ENCODE measurements at regions not wholly inside any gene's neighbourhood (a gene's known extent, or its start where the extent isn't known, plus 50 kb on each side); places are given as distances from the start of the nearest gene placed in this dataset.

GRCh38 chr4:123455360-123455759, 58.8 kb downstream of the SPRY1 start:
- no peaks in the 10 kb centered on the region for H3K36me3 Mint-ChIP-seq
- H3K4me3 Mint-ChIP-seq: no peak overlapping the region
- H3K9me3 Mint-ChIP-seq: no peaks in the 10 kb centered on the region
- peaks cover 2 to 3% of the 10 kb centered on the region in 2 donors for H3K4me1 Mint-ChIP-seq
- no peak for DNase-seq
- H3K27me3 Mint-ChIP-seq (ENCODE audit: low read depth in 3 of 3): peaks cover 2 to 4% (median 3%) of the 10 kb centered on the region in 3 donors
- no peak overlapping the region for H3K27ac Mint-ChIP-seq

GRCh38 chr4:123462007-123462406, 65.4 kb downstream of the SPRY1 start:
- no peak for DNase-seq
- H3K27ac Mint-ChIP-seq: no peak overlapping the region
- no peaks in the 10 kb centered on the region for H3K36me3 Mint-ChIP-seq
- H3K4me3 Mint-ChIP-seq: no peak overlapping the region
- H3K4me1 Mint-ChIP-seq: no peaks in the 10 kb centered on the region
- H3K9me3 Mint-ChIP-seq: no peaks in the 10 kb centered on the region
- peaks cover 0 to 5% (median 4%) of the 10 kb centered on the region in 3 donors for H3K27me3 Mint-ChIP-seq (ENCODE audit: low read depth in 3 of 3)

- Mint-ChIP-seq H3K4me1 (no peaks in the 10 kb centered on the region), H3K9me3 (no peaks in the 10 kb centered on the region), H3K36me3 (no peaks in the 10 kb centered on the region), H3K27me3 (ENCODE audit: low read depth in 3 of 3) (peaks cover 0 to 5% (median 4%) of the 10 kb centered on the region in 3 donors), H3K4me3 (no peak overlapping the region), H3K27ac (no peak overlapping the region)
- no peak for DNase-seq
Observed at GRCh38 chr4:123463869-123464268, 67.3 kb downstream of the SPRY1 start.

GRCh38 chr4:123465416-123465815, 68.8 kb downstream of the SPRY1 start:
- H3K27ac Mint-ChIP-seq: no peak overlapping the region
- no peak overlapping the region for H3K4me3 Mint-ChIP-seq
- no peak for DNase-seq
- no peaks in the 10 kb centered on the region for H3K4me1 Mint-ChIP-seq
- H3K36me3 Mint-ChIP-seq: no peaks in the 10 kb centered on the region
- no peaks in the 10 kb centered on the region for H3K9me3 Mint-ChIP-seq
- H3K27me3 Mint-ChIP-seq (ENCODE audit: low read depth in 3 of 3): peaks cover 0 to 5% (median 4%) of the 10 kb centered on the region in 3 donors

GRCh38 chr4:123466080-123466785, 69.6 kb downstream of the SPRY1 start:
- DNase-seq: no peak
- H3K9me3 Mint-ChIP-seq: no peaks in the 10 kb centered on the region
- no peaks in the 10 kb centered on the region for H3K4me1 Mint-ChIP-seq
- peaks cover 0 to 5% (median 4%) of the 10 kb centered on the region in 3 donors for H3K27me3 Mint-ChIP-seq (ENCODE audit: low read depth in 3 of 3)
- H3K4me3 Mint-ChIP-seq: no peak overlapping the region
- no peak overlapping the region for H3K27ac Mint-ChIP-seq
- no peaks in the 10 kb centered on the region for H3K36me3 Mint-ChIP-seq

GRCh38 chr4:123468479-123469031, 72.0 kb downstream of the SPRY1 start:
- H3K27me3 Mint-ChIP-seq (ENCODE audit: low read depth in 3 of 3): peaks cover 0 to 5% (median 4%) of the 10 kb centered on the region in 3 donors
- H3K4me3 Mint-ChIP-seq: no peak overlapping the region
- no peaks in the 10 kb centered on the region for H3K4me1 Mint-ChIP-seq
- no peaks in the 10 kb centered on the region for H3K36me3 Mint-ChIP-seq
- no peaks in the 10 kb centered on the region for H3K9me3 Mint-ChIP-seq
- DNase-seq: no peak
- H3K27ac Mint-ChIP-seq: no peak overlapping the region

GRCh38 chr4:123469245-123469644, 72.7 kb downstream of the SPRY1 start:
- peaks cover 0 to 5% (median 0%) of the 10 kb centered on the region in 3 donors for H3K27me3 Mint-ChIP-seq (ENCODE audit: low read depth in 3 of 3)
- no peak overlapping the region for H3K27ac Mint-ChIP-seq
- H3K4me3 Mint-ChIP-seq: no peak overlapping the region
- no peaks in the 10 kb centered on the region for H3K4me1 Mint-ChIP-seq
- DNase-seq: no peak
- no peaks in the 10 kb centered on the region for H3K36me3 Mint-ChIP-seq
- H3K9me3 Mint-ChIP-seq: no peaks in the 10 kb centered on the region

- no peak for DNase-seq
- H3K36me3 Mint-ChIP-seq: no peaks in the 10 kb centered on the region
- H3K27me3 Mint-ChIP-seq (ENCODE audit: low read depth in 3 of 3): peaks cover 0 to 5% (median 0%) of the 10 kb centered on the region in 3 donors
- H3K4me3 Mint-ChIP-seq: no peak overlapping the region
- H3K27ac Mint-ChIP-seq: no peak overlapping the region
- H3K4me1 Mint-ChIP-seq: no peaks in the 10 kb centered on the region
- H3K9me3 Mint-ChIP-seq: no peaks in the 10 kb centered on the region
Observed at GRCh38 chr4:123469696-123470095, 73.1 kb downstream of the SPRY1 start.

- H3K36me3 Mint-ChIP-seq: no peaks in the 10 kb centered on the region
- H3K27ac Mint-ChIP-seq: peak overlapping the region in 1 of 6 donors; percentile 34
- no peak overlapping the region for H3K4me3 Mint-ChIP-seq
- no peaks in the 10 kb centered on the region for H3K4me1 Mint-ChIP-seq
- peaks cover 0 to 2% (median 0%) of the 10 kb centered on the region in 3 donors for H3K27me3 Mint-ChIP-seq (ENCODE audit: low read depth in 3 of 3)
- no peak for DNase-seq
- H3K9me3 Mint-ChIP-seq: no peaks in the 10 kb centered on the region
Observed at GRCh38 chr4:123470640-123471039, 74.0 kb downstream of the SPRY1 start.

- Mint-ChIP-seq H3K36me3 (no peaks in the 10 kb centered on the region), H3K9me3 (no peaks in the 10 kb centered on the region), H3K4me1 (peaks cover 0 to under 1% of the 10 kb centered on the region in 2 donors), H3K4me3 (no peak overlapping the region), H3K27ac (peak overlapping the region in 1 of 6 donors; percentile 9), H3K27me3 (ENCODE audit: low read depth in 3 of 3) (no peaks in the 10 kb centered on the region)
- no peak for DNase-seq
Observed at GRCh38 chr4:123471655-123472369, 75.2 kb downstream of the SPRY1 start.

- H3K36me3 Mint-ChIP-seq: no peaks in the 10 kb centered on the region
- H3K27ac Mint-ChIP-seq: peak overlapping the region in 3 of 6 donors; percentile 12 to 85 (median 82)
- no peak for DNase-seq
- H3K4me3 Mint-ChIP-seq: no peak overlapping the region
- peaks cover 6 to 8% (median 7%) of the 10 kb centered on the region in 3 donors for H3K27me3 Mint-ChIP-seq (ENCODE audit: low read depth in 3 of 3)
- H3K9me3 Mint-ChIP-seq: no peaks in the 10 kb centered on the region
- H3K4me1 Mint-ChIP-seq: peaks cover 25 to 31% of the 10 kb centered on the region in 2 donors
Observed at GRCh38 chr4:123474817-123475216, 78.2 kb downstream of the SPRY1 start.

- Mint-ChIP-seq H3K36me3 (no peaks in the 10 kb centered on the region), H3K4me1 (peaks cover 28 to 34% of the 10 kb centered on the region in 2 donors), H3K4me3 (no peak overlapping the region), H3K9me3 (no peaks in the 10 kb centered on the region), H3K27me3 (ENCODE audit: low read depth in 3 of 3) (peaks cover 6 to 10% (median 8%) of the 10 kb centered on the region in 3 donors), H3K27ac (peak overlapping the region in 5 of 6 donors; percentile 59 to 98 (median 85))
- no peak for DNase-seq
Observed at GRCh38 chr4:123476089-123476488, 79.5 kb downstream of the SPRY1 start.

GRCh38 chr4:123477711-123478209, 81.2 kb downstream of the SPRY1 start:
- no peaks in the 10 kb centered on the region for H3K36me3 Mint-ChIP-seq
- peak overlapping the region in 5 of 6 donors; percentile 81 to 95 (median 85) for H3K27ac Mint-ChIP-seq
- peaks cover 28 to 34% of the 10 kb centered on the region in 2 donors for H3K4me1 Mint-ChIP-seq
- H3K4me3 Mint-ChIP-seq: peak overlapping the region; percentile 47 to 75 (median 62)
- no peaks in the 10 kb centered on the region for H3K9me3 Mint-ChIP-seq
- peaks cover 6 to 10% (median 8%) of the 10 kb centered on the region in 3 donors for H3K27me3 Mint-ChIP-seq (ENCODE audit: low read depth in 3 of 3)
- peak; percentile 81 to 86 (median 86) for DNase-seq

- Mint-ChIP-seq H3K4me1 (peaks cover 28 to 34% of the 10 kb centered on the region in 2 donors), H3K9me3 (no peaks in the 10 kb centered on the region), H3K36me3 (no peaks in the 10 kb centered on the region), H3K27ac (peak overlapping the region; percentile 45 to 95 (median 84)), H3K27me3 (ENCODE audit: low read depth in 3 of 3) (peaks cover 6 to 10% (median 8%) of the 10 kb centered on the region in 3 donors), H3K4me3 (peak overlapping the region; percentile 13 to 75 (median 41))
- DNase-seq: peak; percentile 22 to 34 (median 25)
Observed at GRCh38 chr4:123478859-123479345, 82.3 kb downstream of the SPRY1 start.

Measured in immature natural killer cell (primary cell).